ENCODE measurements at regions not wholly inside any gene's neighbourhood (a gene's known extent, or its start where the extent isn't known, plus 50 kb on each side); places are given as distances from the start of the nearest gene placed in this dataset.
"Not testable (repeated sequence)": the region's sequence is repeated elsewhere in the genome, so short reads cannot be mapped to it uniquely, and the experiment has no call there.

- H3K4me3 ChIP-seq (ENCODE audit: low read depth, low read length), result no peak overlapping the region
- TF ChIP-seq, protein P1, sequence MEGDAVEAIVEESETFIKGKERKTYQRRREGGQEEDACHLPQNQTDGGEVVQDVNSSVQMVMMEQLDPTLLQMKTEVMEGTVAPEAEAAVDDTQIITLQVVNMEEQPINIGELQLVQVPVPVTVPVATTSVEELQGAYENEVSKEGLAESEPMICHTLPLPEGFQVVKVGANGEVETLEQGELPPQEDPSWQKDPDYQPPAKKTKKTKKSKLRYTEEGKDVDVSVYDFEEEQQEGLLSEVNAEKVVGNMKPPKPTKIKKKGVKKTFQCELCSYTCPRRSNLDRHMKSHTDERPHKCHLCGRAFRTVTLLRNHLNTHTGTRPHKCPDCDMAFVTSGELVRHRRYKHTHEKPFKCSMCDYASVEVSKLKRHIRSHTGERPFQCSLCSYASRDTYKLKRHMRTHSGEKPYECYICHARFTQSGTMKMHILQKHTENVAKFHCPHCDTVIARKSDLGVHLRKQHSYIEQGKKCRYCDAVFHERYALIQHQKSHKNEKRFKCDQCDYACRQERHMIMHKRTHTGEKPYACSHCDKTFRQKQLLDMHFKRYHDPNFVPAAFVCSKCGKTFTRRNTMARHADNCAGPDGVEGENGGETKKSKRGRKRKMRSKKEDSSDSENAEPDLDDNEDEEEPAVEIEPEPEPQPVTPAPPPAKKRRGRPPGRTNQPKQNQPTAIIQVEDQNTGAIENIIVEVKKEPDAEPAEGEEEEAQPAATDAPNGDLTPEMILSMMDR (IDR thresholded peaks at IDR 0.05; ENCODE audit: low read depth, low read length, missing control alignments), result no peak
- no peak for DNase-seq (ENCODE audit: low read depth)
These were observed 184.7 kb upstream of the OTX2 start for GRCh38 chr14:56995010-56995409.

DNA sequence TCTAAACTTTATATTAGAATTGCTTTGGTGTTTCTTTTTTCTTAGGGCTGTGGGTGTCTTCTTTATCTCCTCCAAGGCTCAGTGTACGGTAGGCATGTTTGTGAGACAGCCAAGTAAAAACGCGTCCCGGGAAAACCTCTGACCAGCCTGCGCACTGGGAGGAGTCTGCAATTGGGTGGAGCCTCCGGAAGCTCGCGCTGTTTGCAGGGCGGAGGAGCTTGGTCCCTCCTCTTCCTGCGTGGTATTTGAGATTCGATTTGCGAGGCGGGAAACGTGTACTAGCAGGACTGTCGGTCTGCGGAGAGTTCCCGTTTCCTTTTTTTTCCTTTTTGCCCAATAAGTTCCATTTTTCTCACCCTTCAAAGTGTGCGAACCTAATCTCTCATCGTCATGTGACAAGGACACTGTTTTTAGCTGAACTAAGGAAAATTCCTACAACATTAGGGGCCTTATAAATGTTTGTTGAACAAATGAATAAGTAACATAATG lies 182.1 kb upstream of the OTX2 start:
- TF ChIP-seq, protein P1 (IDR thresholded peaks at IDR 0.05; ENCODE audit: low read depth, low read length, missing control alignments), result no peak
- H3K4me3 ChIP-seq (ENCODE audit: low read depth, low read length), result no peak overlapping the region
- no peak for DNase-seq (ENCODE audit: low read depth)

DNA sequence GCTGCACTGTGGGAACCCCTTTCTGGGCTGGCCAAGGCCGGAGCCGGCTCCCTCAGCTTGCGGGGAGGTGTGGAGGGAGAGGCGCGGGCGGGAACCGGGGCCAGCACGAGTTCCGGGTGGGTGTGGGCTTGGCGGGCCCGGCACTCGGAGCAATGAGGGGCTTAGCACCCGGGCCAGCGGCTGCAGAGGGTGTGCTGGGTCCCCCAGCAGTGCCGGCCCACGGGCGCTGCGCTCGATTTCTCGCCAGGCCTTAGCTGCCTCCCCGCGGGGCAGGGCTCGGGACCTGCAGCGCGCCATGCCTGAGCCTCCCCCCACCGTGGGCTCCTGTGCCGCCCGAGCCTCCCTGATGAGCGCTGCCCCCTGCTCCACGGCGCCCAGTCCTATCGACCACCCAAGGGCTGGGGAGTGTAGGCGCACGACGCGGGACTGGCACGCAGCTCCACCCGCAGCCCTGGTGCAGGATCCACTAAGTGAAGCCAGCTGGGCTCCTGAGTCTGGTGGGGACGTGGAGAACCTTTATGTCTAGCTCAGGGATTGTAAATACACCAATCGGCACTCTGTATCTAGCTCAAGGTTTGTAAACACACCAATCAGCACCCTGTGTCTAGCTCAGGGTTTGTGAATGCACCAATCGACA lies 180.8 kb upstream of the OTX2 start:
- H3K4me3 ChIP-seq (ENCODE audit: low read depth, low read length); DNase-seq (ENCODE audit: low read depth): not testable (repeated sequence)

GRCh38 chr14:56989359-56989758 lies 179.1 kb upstream of the OTX2 start:
- TF ChIP-seq, protein P1 (IDR thresholded peaks at IDR 0.05; ENCODE audit: low read depth, low read length, missing control alignments), result no peak
- DNase-seq (ENCODE audit: low read depth), result no peak
- no peak overlapping the region for H3K4me3 ChIP-seq (ENCODE audit: low read depth, low read length)

- no peak overlapping the region for H3K4me3 ChIP-seq (ENCODE audit: low read depth, low read length)
- TF ChIP-seq, protein P1 (IDR thresholded peaks at IDR 0.05; ENCODE audit: low read depth, low read length, missing control alignments), result no peak
- DNase-seq (ENCODE audit: low read depth), result no peak
These were observed 169.7 kb upstream of the OTX2 start for GRCh38 chr14:56979936-56980335.

GRCh38 chr14:56976211-56976610 lies 165.9 kb upstream of the OTX2 start:
- TF ChIP-seq, protein P1 (IDR thresholded peaks at IDR 0.05; ENCODE audit: low read depth, low read length, missing control alignments), result no peak
- no peak for DNase-seq (ENCODE audit: low read depth)
- no peak overlapping the region for H3K4me3 ChIP-seq (ENCODE audit: low read depth, low read length)

- TF ChIP-seq, protein P1 (IDR thresholded peaks at IDR 0.05; ENCODE audit: low read depth, low read length, missing control alignments), result no peak
- H3K4me3 ChIP-seq (ENCODE audit: low read depth, low read length), result no peak overlapping the region
- no peak for DNase-seq (ENCODE audit: low read depth)
These were observed 165.2 kb upstream of the OTX2 start for GRCh38 chr14:56975521-56975920.

Data from GM12864 (cell line).